Ovary (tissue), 7 donors: ENCODE measurements at regions not wholly inside any gene's neighbourhood (a gene's known extent, or its start where the extent isn't known, plus 50 kb on each side); places are given as distances from the start of the nearest gene placed in this dataset.

ENCODE experiments used
- DNase-seq, 5 donors: peaks; one replicate each; pipeline ENCODE4 v3.0.0-alpha.2; 2019 to 2020
- H3K27ac ChIP-seq, 2 donors: fragments of 200-600 bp; one replicate each; pipeline versions ENCODE4 v1.5.1 to v1.8.0; 2019 to 2022
- H3K27me3 ChIP-seq: fragments of 200-600 bp; one replicate; pipeline ENCODE4 v1.8.0; 2022
- H3K36me3 ChIP-seq: fragments of 200-600 bp; sonication (generic); one replicate; pipeline ENCODE4 v1.5.1; 2019
- H3K4me1 ChIP-seq: one replicate; pipeline ENCODE4 v1.8.1; 2013; ENCODE audit warnings: mild to moderate bottlenecking, moderate library complexity; ENCODE audit not compliant: insufficient read depth
- H3K4me3 ChIP-seq: fragments of 200-600 bp; sonication (generic); one replicate; pipeline ENCODE4 v1.5.1; 2017
- H3K9me3 ChIP-seq, 2 donors: fragments of 200-600 bp in 1 of 2; sonication (generic) in 1 of 2; one replicate each; pipeline versions ENCODE4 v1.5.1 to v1.8.1; 2013 to 2019; ENCODE audit warnings: mild to moderate bottlenecking in 1 of 2, moderate library complexity in 1 of 2
- CTCF ChIP-seq, 3 donors: fragments of 450-650 bp in 2 of 3; fragments of 200-600 bp in 1 of 3; IDR thresholded peaks; one replicate each; pipeline versions ENCODE4 v1.5.1 to v1.8.0; 2016 to 2022; ENCODE audit warnings: antibody characterized with exemption in 3 of 3, mild to moderate bottlenecking in 1 of 3
- EP300 ChIP-seq: sonication (generic); formaldehyde crosslinking; IDR thresholded peaks from one replicate; pipeline ENCODE4 v1.6.1; 2017; ENCODE audit warnings: antibody characterized with exemption
- POLR2A ChIP-seq: fragments of 450-650 bp; IDR thresholded peaks from one replicate; pipeline ENCODE4 v1.6.1; 2017; ENCODE audit warnings: antibody characterized with exemption, mild to moderate bottlenecking, moderate library complexity
- WGBS, 3 donors: extraction: QIAGEN DNeasy Blood & Tissue Kit in 1 of 3; methylation state at CpG; one replicate each; pipeline versions ENCODE4 v1.1.5 to v1.1.7; 2013 to 2017; 5-methylcytosine and 5-hydroxymethylcytosine counted together
- intact Hi-C, 4 donors: fragments of 100-400 bp; cut with DNase I; formaldehyde crosslinking; loops; one replicate each; pipeline versions ENCODE4 v1.11.0 to v1.15.1; 2022 to 2023
- donor health status: DM: no; HTN: no; CAD: no; lungs with moderate emphysema.
- donor health status: DM: no; HTN: no; CAD: no.
- donor health status: Bipolar disorder and iron deficiency.
- donor health status: DM: no; HTN: no; CAD: no.
- donor health status: DM: yes; HTN: yes; CAD: no.

GRCh38 chr12:67426067-67426466 lies 156.9 kb downstream of the CAND1 start:
- WGBS, 3 donors = 45 to 67% (median 59%) methylated on average over 2 of the region's 2 CpGs
- Histone ChIP-seq H3K4me1 (peaks cover 8% of the 10 kb centered on the region), H3K36me3 (no peaks in the 10 kb centered on the region), H3K9me3 (no peaks in the 10 kb centered on the region), H3K27me3 (no peaks in the 10 kb centered on the region), H3K27ac (no peak overlapping the region), H3K4me3 (no peak overlapping the region)
- TF ChIP-seq POLR2A (no peak), EP300 (no peak), CTCF (IDR thresholded peaks at IDR 0.05) (no peak)
- intact Hi-C loops = no loop called here
- peak in 1 of 5 donors; percentile 14 for DNase-seq

- 91 to 93% (median 92%) methylated on average over 4 of the region's 4 CpGs for WGBS, 3 donors
- intact Hi-C loops = no loop called here
- H3K27ac ChIP-seq = no peak overlapping the region
Observed at GRCh38 chr12:67427336-67427735, 158.2 kb downstream of the CAND1 start.

GRCh38 chr12:67428431-67428830 lies 159.3 kb downstream of the CAND1 start:
- Histone ChIP-seq H3K27me3 (no peaks in the 10 kb centered on the region), H3K27ac (no peak overlapping the region), H3K4me3 (no peak overlapping the region), H3K9me3 (no peaks in the 10 kb centered on the region), H3K4me1 (peaks cover 10% of the 10 kb centered on the region), H3K36me3 (no peaks in the 10 kb centered on the region)
- TF ChIP-seq CTCF (IDR thresholded peaks at IDR 0.05) (no peak), POLR2A (no peak), EP300 (no peak)
- intact Hi-C loops = no loop called here
- WGBS, 3 donors = 73 to 79% (median 76%) methylated on average over 2 of the region's 2 CpGs
- no peak for DNase-seq

More at GRCh38 chr12:67427336-67427735, 158.2 kb downstream of the CAND1 start:
- Histone ChIP-seq H3K4me1 (peaks cover 10% of the 10 kb centered on the region), H3K27me3 (no peaks in the 10 kb centered on the region), H3K9me3 (no peaks in the 10 kb centered on the region), H3K4me3 (no peak overlapping the region), H3K36me3 (no peaks in the 10 kb centered on the region)
- DNase-seq = no peak
- TF ChIP-seq EP300 = no peak
- no peak for TF ChIP-seq CTCF (IDR thresholded peaks at IDR 0.05)
- TF ChIP-seq POLR2A = no peak

- H3K4me1 ChIP-seq = peaks cover 16% of the 10 kb centered on the region
- WGBS, 3 donors = 4 to 8% (median 6%) methylated on average over 9 of the region's 9 CpGs
Observed at GRCh38 chr12:67430708-67431335, 161.7 kb downstream of the CAND1 start.

More at GRCh38 chr12:67430708-67431335, 161.7 kb downstream of the CAND1 start:
- intact Hi-C loops = loop anchor here in 2 of 4 donors (10.0 kb wide), 1 partner anchor 514 kb away; no protein-coding TSS in a partner anchor
- H3K36me3 ChIP-seq = no peaks in the 10 kb centered on the region
- no peaks in the 10 kb centered on the region for H3K9me3 ChIP-seq
- no peaks in the 10 kb centered on the region for H3K27me3 ChIP-seq
- no peak overlapping the region for H3K4me3 ChIP-seq
- TF ChIP-seq CTCF (IDR thresholded peaks at IDR 0.05) (peak in 1 of 3 donors; percentile 61), EP300 (no peak)
- peak; percentile 67 to 79 (median 70) for DNase-seq
- peak overlapping the region in 1 of 2 donors; percentile 32 for H3K27ac ChIP-seq
